Stomach (tissue), 4 donors: ENCODE measurements at regions not wholly inside any gene's neighbourhood (a gene's known extent, or its start where the extent isn't known, plus 50 kb on each side); places are given as distances from the start of the nearest gene placed in this dataset.

Experiments used
- CTCF ChIP-seq, 7 experiments: fragments of 450-650 bp in 4 of 7; fragments of 200-600 bp in 3 of 7; sonication (generic) in 3 of 7; IDR thresholded peaks; one replicate each; pipeline ENCODE4 v1.5.1; 2016 to 2019; ENCODE audit warnings: antibody characterized with exemption in 7 of 7, control low read depth in 2 of 7, mild to moderate bottlenecking in 1 of 7
- EP300 ChIP-seq: sonication (generic); formaldehyde crosslinking; IDR thresholded peaks from one replicate; pipeline ENCODE4 v1.6.1; 2017; ENCODE audit warnings: antibody characterized with exemption
- POLR2A ChIP-seq, 4 donors: fragments of 450-650 bp; IDR thresholded peaks; one replicate each; pipeline ENCODE4 v1.6.1; 2016; ENCODE audit warnings: antibody characterized with exemption in 4 of 4, control low read depth in 2 of 4, mild to moderate bottlenecking in 1 of 4, moderate library complexity in 1 of 4
- POLR2AphosphoS5 ChIP-seq, 3 donors: sonication (generic); formaldehyde crosslinking; IDR thresholded peaks; one replicate each; pipeline ENCODE4 v1.6.1; 2016; ENCODE audit warnings: antibody characterized with exemption in 3 of 3

DNA sequence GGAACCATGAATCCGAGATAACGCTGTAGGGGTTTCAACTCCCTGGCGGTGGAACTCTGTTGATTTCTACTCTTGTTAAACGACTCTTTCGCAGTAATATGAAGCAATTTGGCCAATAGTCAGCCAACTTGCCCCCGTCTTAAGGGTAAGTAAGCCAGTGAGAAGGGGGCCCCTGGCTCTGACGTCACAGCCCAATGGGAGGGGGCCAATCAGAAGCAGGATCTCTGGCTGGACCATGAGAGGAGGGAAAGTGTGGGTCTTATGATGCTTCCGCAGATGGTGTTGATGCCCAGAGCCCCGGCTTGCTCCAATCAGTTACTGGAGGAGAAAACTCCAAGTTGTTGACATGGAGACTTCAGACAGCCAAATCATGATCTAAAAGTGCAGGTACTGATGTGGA lies 242.4 kb downstream of the BMP7 start:
- TF ChIP-seq CTCF (IDR thresholded peaks at IDR 0.05) (no peak), EP300 (no peak), POLR2AphosphoS5 (IDR thresholded peaks at IDR 0.05) (no peak), POLR2A (IDR thresholded peaks at IDR 0.05) (no peak)
